ENCODE measurements at regions not wholly inside any gene's neighbourhood (a gene's known extent, or its start where the extent isn't known, plus 50 kb on each side); places are given as distances from the start of the nearest gene placed in this dataset.

- Mint-ChIP-seq H3K36me3 (no peaks in the 10 kb centered on the region), H3K4me1 (ENCODE audit: low read depth in 2 of 2) (no peaks in the 10 kb centered on the region), H3K27me3 (no peaks in the 10 kb centered on the region), H3K27ac (no peak overlapping the region), H3K4me3 (no peak overlapping the region), H3K9me3 (peaks cover 4% of the 10 kb centered on the region)
- ATAC-seq: no peak
- no peak for DNase-seq (ENCODE audit: low spot score)
These were observed 94.9 kb upstream of the WDR17 start for GRCh38 chr4:175970724-175971123.

GRCh38 chr4:175971388-175972179, 94.1 kb upstream of the WDR17 start:
- DNase-seq (ENCODE audit: low spot score) (no peak), ATAC-seq (no peak)
- no peaks in the 10 kb centered on the region for H3K27me3 Mint-ChIP-seq
- peaks cover 4% of the 10 kb centered on the region for H3K9me3 Mint-ChIP-seq
- no peak overlapping the region for H3K27ac Mint-ChIP-seq
- no peaks in the 10 kb centered on the region for H3K4me1 Mint-ChIP-seq (ENCODE audit: low read depth in 2 of 2)
- no peaks in the 10 kb centered on the region for H3K36me3 Mint-ChIP-seq
- H3K4me3 Mint-ChIP-seq: no peak overlapping the region

GRCh38 chr4:175973027-175973923, 92.4 kb upstream of the WDR17 start:
- Mint-ChIP-seq H3K36me3 (no peaks in the 10 kb centered on the region), H3K4me1 (ENCODE audit: low read depth in 2 of 2) (no peaks in the 10 kb centered on the region), H3K27me3 (no peaks in the 10 kb centered on the region), H3K9me3 (no peaks in the 10 kb centered on the region), H3K4me3 (no peak overlapping the region), H3K27ac (no peak overlapping the region)
- ATAC-seq (no peak), DNase-seq (ENCODE audit: low spot score) (no peak)

- no peaks in the 10 kb centered on the region for H3K4me1 Mint-ChIP-seq (ENCODE audit: low read depth in 2 of 2)
- H3K27ac Mint-ChIP-seq: no peak overlapping the region
- DNase-seq (ENCODE audit: low spot score) (no peak), ATAC-seq (no peak)
- peaks cover 4% of the 10 kb centered on the region for H3K9me3 Mint-ChIP-seq
- no peak overlapping the region for H3K4me3 Mint-ChIP-seq
- no peaks in the 10 kb centered on the region for H3K27me3 Mint-ChIP-seq
- H3K36me3 Mint-ChIP-seq: no peaks in the 10 kb centered on the region
These were observed 82.0 kb upstream of the WDR17 start for GRCh38 chr4:175983636-175984035.

- ATAC-seq: no peak
- Mint-ChIP-seq H3K27ac (no peak overlapping the region), H3K9me3 (peaks cover 4% of the 10 kb centered on the region), H3K27me3 (no peaks in the 10 kb centered on the region), H3K36me3 (no peaks in the 10 kb centered on the region), H3K4me1 (ENCODE audit: low read depth in 2 of 2) (no peaks in the 10 kb centered on the region), H3K4me3 (no peak overlapping the region)
- no peak for DNase-seq (ENCODE audit: low spot score)
These were observed 79.0 kb upstream of the WDR17 start for GRCh38 chr4:175986668-175987067.

GRCh38 chr4:175988511-175988910, 77.1 kb upstream of the WDR17 start:
- no peak for ATAC-seq
- Mint-ChIP-seq H3K4me3 (no peak overlapping the region), H3K27ac (no peak overlapping the region)

GRCh38 chr4:175996206-175996605, 69.4 kb upstream of the WDR17 start:
- Mint-ChIP-seq H3K27ac (no peak overlapping the region), H3K4me1 (ENCODE audit: low read depth in 2 of 2) (no peaks in the 10 kb centered on the region), H3K9me3 (peaks cover 3% of the 10 kb centered on the region), H3K36me3 (no peaks in the 10 kb centered on the region), H3K27me3 (peaks cover 3 to 17% of the 10 kb centered on the region in 2 donors), H3K4me3 (no peak overlapping the region)
- DNase-seq (ENCODE audit: low spot score) (no peak), ATAC-seq (no peak)

More at GRCh38 chr4:175988511-175988910, 77.1 kb upstream of the WDR17 start:
- Mint-ChIP-seq H3K9me3 (peaks cover 4% of the 10 kb centered on the region), H3K4me1 (ENCODE audit: low read depth in 2 of 2) (no peaks in the 10 kb centered on the region), H3K27me3 (no peaks in the 10 kb centered on the region), H3K36me3 (no peaks in the 10 kb centered on the region)
- DNase-seq (ENCODE audit: low spot score): no peak

- no peaks in the 10 kb centered on the region for H3K4me1 Mint-ChIP-seq (ENCODE audit: low read depth in 2 of 2)
- H3K27me3 Mint-ChIP-seq: peaks cover 3 to 17% of the 10 kb centered on the region in 2 donors
- DNase-seq (ENCODE audit: low spot score): no peak
- H3K36me3 Mint-ChIP-seq: no peaks in the 10 kb centered on the region
- H3K4me3 Mint-ChIP-seq: no peak overlapping the region
- peaks cover 3% of the 10 kb centered on the region for H3K9me3 Mint-ChIP-seq
- ATAC-seq: no peak
- no peak overlapping the region for H3K27ac Mint-ChIP-seq
These were observed 68.3 kb upstream of the WDR17 start for GRCh38 chr4:175997291-175997690.

GRCh38 chr4:175998782-175999181, 66.9 kb upstream of the WDR17 start:
- ATAC-seq: no peak

GRCh38 chr4:175999944-176000343, 65.7 kb upstream of the WDR17 start:
- ATAC-seq (no peak), DNase-seq (ENCODE audit: low spot score) (no peak)
- H3K4me1 Mint-ChIP-seq (ENCODE audit: low read depth in 2 of 2): peaks cover 0 to 5% of the 10 kb centered on the region in 2 donors
- H3K9me3 Mint-ChIP-seq: peaks cover 3% of the 10 kb centered on the region
- no peak overlapping the region for H3K4me3 Mint-ChIP-seq
- no peaks in the 10 kb centered on the region for H3K36me3 Mint-ChIP-seq
- H3K27ac Mint-ChIP-seq: no peak overlapping the region
- H3K27me3 Mint-ChIP-seq: peaks cover 13 to 25% of the 10 kb centered on the region in 2 donors

More at GRCh38 chr4:175998782-175999181, 66.9 kb upstream of the WDR17 start:
- Mint-ChIP-seq H3K27me3 (peaks cover 13 to 25% of the 10 kb centered on the region in 2 donors), H3K36me3 (no peaks in the 10 kb centered on the region), H3K4me1 (ENCODE audit: low read depth in 2 of 2) (peaks cover 0 to 5% of the 10 kb centered on the region in 2 donors), H3K4me3 (no peak overlapping the region), H3K9me3 (peaks cover 3% of the 10 kb centered on the region), H3K27ac (no peak overlapping the region)
- DNase-seq (ENCODE audit: low spot score): no peak

- Mint-ChIP-seq H3K4me1 (ENCODE audit: low read depth in 2 of 2) (peaks cover 0 to 5% of the 10 kb centered on the region in 2 donors), H3K27ac (no peak overlapping the region), H3K36me3 (no peaks in the 10 kb centered on the region), H3K27me3 (peaks cover 13 to 25% of the 10 kb centered on the region in 2 donors), H3K4me3 (no peak overlapping the region), H3K9me3 (peaks cover 3% of the 10 kb centered on the region)
- ATAC-seq (no peak), DNase-seq (ENCODE audit: low spot score) (no peak)
These were observed 64.3 kb upstream of the WDR17 start for GRCh38 chr4:176001151-176002006.

- DNase-seq (ENCODE audit: low spot score) (no peak), ATAC-seq (peak in 1 of 2 donors; percentile 13)
- Mint-ChIP-seq H3K9me3 (peaks cover 3% of the 10 kb centered on the region), H3K36me3 (no peaks in the 10 kb centered on the region), H3K27ac (no peak overlapping the region), H3K4me1 (ENCODE audit: low read depth in 2 of 2) (peaks cover 0 to 5% of the 10 kb centered on the region in 2 donors), H3K27me3 (peaks cover 13 to 25% of the 10 kb centered on the region in 2 donors), H3K4me3 (no peak overlapping the region)
These were observed 63.5 kb upstream of the WDR17 start for GRCh38 chr4:176002007-176002613.

- no peak for ATAC-seq
- no peak overlapping the region for H3K27ac Mint-ChIP-seq
- H3K4me1 Mint-ChIP-seq (ENCODE audit: low read depth in 2 of 2): peaks cover 0 to 5% of the 10 kb centered on the region in 2 donors
- no peaks in the 10 kb centered on the region for H3K9me3 Mint-ChIP-seq
- no peak overlapping the region for H3K4me3 Mint-ChIP-seq
- H3K36me3 Mint-ChIP-seq: no peaks in the 10 kb centered on the region
- peaks cover 10 to 12% of the 10 kb centered on the region in 2 donors for H3K27me3 Mint-ChIP-seq
- no peak for DNase-seq (ENCODE audit: low spot score)
These were observed 59.9 kb upstream of the WDR17 start for GRCh38 chr4:176005766-176006165.

Measured in natural killer cell treated with Interleukin-12 subunit alpha and Interleukin-12 subunit beta and Interleukin-15 and Interleukin-18, amount 100 ng/mL, for 72 hours (primary cell).